Gastroesophageal sphincter (tissue), 3 donors: ENCODE measurements at regions not wholly inside any gene's neighbourhood (a gene's known extent, or its start where the extent isn't known, plus 50 kb on each side); places are given as distances from the start of the nearest gene placed in this dataset.

ENCODE experiments used
- EP300 ChIP-seq: sonication (generic); formaldehyde crosslinking; IDR thresholded peaks from one replicate; pipeline ENCODE4 v1.6.1; 2017; ENCODE audit warnings: antibody characterized with exemption, mild to moderate bottlenecking
- POLR2A ChIP-seq, 2 donors: fragments of 450-650 bp; IDR thresholded peaks; one replicate each; pipeline ENCODE4 v1.6.1; 2017; ENCODE audit warnings: antibody characterized with exemption in 2 of 2, mild to moderate bottlenecking in 2 of 2, moderate library complexity in 1 of 2
- POLR2AphosphoS5 ChIP-seq: sonication (generic); formaldehyde crosslinking; IDR thresholded peaks from one replicate; pipeline ENCODE4 v1.6.1; 2017; ENCODE audit warnings: antibody characterized with exemption
- TF ChIP-seq, protein P1 (sequence below), 4 experiments: fragments of 200-600 bp in 2 of 4; fragments of 450-650 bp in 2 of 4; sonication (generic) in 1 of 4; IDR thresholded peaks; one replicate each; pipeline ENCODE4 v1.5.1; 2017 to 2019; ENCODE audit warnings: antibody characterized with exemption in 4 of 4, mild to moderate bottlenecking in 2 of 4, moderate library complexity in 2 of 4

DNA sequence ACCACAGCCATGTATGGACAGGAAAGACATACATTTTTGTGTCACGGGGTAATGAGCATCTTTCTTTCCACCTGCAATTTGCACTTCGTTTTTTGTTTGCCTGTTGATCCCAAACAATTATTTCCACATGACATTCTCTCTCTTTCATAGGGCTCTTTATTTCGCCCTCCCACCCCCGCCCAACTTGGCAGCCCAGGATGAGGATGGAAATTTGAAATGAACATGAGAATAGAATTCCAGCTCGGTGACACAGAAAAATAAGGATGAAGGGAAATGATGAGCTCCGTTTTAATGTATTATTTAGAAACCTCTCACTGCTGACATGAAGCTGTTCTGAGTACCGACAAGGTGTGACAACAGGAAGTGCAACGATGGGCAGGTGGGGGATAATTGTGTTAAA, 443.3 kb downstream of the SOCS6 start:
- TF ChIP-seq, protein P1, sequence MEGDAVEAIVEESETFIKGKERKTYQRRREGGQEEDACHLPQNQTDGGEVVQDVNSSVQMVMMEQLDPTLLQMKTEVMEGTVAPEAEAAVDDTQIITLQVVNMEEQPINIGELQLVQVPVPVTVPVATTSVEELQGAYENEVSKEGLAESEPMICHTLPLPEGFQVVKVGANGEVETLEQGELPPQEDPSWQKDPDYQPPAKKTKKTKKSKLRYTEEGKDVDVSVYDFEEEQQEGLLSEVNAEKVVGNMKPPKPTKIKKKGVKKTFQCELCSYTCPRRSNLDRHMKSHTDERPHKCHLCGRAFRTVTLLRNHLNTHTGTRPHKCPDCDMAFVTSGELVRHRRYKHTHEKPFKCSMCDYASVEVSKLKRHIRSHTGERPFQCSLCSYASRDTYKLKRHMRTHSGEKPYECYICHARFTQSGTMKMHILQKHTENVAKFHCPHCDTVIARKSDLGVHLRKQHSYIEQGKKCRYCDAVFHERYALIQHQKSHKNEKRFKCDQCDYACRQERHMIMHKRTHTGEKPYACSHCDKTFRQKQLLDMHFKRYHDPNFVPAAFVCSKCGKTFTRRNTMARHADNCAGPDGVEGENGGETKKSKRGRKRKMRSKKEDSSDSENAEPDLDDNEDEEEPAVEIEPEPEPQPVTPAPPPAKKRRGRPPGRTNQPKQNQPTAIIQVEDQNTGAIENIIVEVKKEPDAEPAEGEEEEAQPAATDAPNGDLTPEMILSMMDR (IDR thresholded peaks at IDR 0.05), result no peak
- TF ChIP-seq POLR2A (IDR thresholded peaks at IDR 0.05) (no peak), POLR2AphosphoS5 (no peak), EP300 (no peak)
